GM21619 (cell line): ENCODE measurements at regions not wholly inside any gene's neighbourhood (a gene's known extent, or its start where the extent isn't known, plus 50 kb on each side); places are given as distances from the start of the nearest gene placed in this dataset.
A peak's percentile ranks its signal among the peaks of the same experiment; 100 is the strongest.
"Not testable (repeated sequence)": the region's sequence is repeated elsewhere in the genome, so short reads cannot be mapped to it uniquely, and the experiment has no call there.

Experiments used
- ATAC-seq: cut with Tn5 transposase; IDR thresholded peaks from one replicate; pipeline ENCODE4 v1.9.1; 2021; ENCODE audit not compliant: unreplicated experiment

DNA sequence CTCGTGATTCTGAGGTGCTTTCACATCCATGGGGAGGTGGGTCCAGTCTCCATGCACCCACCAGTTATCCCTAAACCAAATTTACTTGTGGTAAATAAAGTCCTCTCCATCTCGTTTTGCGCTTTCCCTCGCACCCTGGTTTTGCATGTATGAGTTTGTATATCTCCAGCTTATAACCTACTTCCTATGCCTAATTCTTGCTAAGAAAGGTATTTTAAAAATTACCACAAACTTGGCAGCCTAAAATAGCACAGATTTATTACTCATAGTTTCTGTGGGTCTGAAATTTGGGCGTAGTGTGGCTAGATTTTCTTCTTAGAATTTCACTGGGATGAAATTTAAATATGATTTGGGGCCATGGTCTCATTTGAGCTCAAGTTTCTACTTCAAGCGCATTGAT is 511.5 kb downstream of the NYAP2 start:
- ATAC-seq, result no peak

DNA sequence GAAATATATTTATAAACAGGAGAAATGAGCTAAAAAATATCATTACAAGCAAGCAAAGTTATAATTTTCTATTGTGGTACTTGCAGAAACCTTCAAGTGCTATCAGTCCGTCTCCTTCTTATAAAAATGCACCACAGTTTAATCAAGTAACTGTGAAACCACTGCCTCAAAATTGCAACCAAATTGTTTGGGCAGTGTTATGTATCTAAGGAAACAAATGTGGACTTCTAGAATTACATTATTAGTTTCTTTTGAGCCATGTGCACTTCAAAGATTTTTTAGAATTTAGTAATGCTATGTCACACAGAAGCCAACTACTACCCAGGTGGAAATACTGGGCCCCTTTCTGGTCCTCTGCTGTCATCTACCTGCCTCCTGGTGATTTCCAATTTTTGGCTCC is 495.6 kb downstream of the NYAP2 start:
- no peak for ATAC-seq

DNA sequence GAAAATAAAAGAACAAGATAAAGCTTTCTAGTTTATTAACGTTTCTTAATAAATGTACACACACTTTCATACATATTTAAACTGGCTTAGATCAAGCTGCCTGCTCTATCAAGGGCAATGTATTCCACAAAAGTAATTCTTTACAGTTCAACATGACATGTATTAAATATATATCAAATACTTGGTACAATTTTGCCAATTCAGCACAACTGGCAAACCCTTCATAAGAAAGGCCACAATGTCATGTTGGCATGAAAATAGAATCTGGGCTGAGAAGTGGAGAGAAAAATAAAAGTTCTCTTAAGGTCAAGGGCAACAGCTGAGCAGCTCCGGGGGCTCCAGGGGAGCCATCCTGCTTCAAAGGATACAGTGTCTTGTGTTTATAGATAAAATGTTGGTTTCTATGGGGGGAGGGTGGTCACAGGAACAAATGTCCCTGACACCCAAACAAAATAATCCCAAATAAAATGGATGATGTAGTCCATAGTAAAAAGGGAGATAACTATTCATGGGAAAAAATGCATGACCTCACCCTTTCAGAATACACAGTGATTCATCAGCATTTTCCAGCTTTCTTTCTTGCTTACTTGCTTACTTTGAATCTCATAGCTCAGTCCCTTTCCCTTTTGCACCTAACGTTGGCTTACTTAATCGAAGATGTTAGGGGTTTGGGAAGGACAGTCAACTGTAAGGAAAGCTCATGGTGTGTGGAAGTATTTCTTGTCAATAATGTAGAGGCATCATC is 494.9 kb downstream of the NYAP2 start:
- no peak for ATAC-seq

DNA sequence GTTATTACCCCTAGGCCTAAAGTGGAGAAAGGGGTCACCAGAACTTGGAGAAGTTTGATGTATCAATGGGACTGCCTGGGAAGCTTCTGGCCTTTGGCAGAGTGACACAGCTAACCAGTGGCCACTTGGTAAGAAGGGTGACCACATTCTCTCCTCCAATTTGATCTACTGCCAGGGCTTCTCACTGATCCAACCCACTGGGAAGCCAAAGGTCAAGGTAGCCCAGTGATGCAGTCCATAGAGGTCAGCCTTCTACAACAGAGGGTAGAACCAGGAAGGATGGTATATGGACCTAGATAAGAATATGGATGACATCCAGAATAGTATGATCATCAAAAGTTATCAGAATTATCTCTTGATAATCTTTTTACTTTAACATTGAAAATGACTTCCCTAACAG is 493.6 kb downstream of the NYAP2 start:
- no peak for ATAC-seq

DNA sequence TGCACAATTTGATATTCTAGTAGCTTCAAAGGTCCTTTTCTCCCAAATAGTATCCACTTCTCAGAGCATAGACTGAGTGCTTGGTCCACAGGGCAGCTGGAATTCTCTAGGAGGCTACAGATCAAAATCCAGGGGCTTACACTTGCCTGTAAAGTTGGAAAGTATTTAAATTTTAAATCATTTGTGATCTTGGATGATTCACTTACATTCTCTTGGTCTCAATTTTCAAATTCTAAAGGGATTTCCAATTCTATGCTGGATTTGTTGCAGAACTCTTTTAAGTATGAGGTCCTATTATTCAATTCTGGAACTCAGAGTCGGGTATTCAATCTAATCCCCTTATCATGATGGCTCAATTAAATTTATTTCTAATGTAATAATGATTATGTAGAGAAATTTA is 492.3 kb downstream of the NYAP2 start:
- no peak for ATAC-seq

DNA sequence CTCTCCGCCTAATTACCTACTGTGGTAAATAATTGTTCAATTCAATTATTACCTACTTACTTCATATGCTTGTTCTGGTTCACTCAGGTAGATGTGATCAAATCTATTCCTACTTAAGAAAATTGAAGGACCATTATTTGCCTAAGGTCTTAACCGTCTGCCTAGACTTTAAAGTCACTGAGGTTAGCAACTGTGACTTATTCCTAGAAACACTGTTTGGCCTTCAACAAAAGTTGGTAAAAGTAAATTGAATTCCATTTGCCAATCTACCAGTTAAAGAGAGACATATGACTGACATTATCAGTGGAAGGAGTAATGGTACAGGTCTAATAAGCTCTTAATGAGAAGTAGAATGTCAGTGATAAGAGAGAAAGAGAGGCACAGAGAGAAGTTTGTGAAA is 491.5 kb downstream of the NYAP2 start:
- ATAC-seq, result no peak

DNA sequence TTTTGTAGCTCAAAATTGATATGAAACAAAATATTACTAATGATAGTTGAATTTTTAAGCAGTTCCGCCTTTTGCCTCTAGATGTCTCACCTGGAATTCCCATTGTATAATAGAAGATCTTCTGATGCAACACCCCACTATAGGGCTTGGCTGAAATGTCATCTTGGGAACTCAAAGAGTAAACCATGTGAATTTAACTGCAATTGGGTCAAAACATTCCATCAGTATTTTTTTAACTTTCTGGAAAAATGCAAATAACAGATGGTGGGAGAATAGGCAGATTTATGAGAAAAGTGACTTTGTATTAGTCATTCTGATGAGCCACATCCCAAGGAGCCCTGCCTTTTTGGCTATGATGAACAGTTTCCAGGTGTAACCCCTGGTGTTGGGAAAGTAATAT is 489.9 kb downstream of the NYAP2 start:
- peak; percentile 82 for ATAC-seq

DNA sequence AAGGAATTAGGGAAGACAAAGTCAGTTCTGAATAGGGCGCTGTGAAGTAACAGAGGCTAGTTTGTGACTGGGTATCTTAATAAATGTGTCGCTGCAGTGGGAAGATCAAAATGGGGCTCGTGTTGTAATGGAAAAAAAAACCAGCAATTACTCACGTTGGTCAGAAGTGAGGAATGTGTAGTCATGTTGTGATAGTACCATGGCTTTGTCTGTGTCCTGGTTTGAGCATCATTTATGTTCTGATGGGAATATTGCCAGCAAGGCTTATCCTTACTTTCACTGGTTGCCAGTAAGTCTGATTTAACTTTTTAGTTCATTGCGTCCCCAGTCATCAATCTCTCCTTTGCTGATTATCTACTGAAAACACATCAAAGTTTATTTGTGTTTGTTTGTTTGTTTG is 467.6 kb downstream of the NYAP2 start:
- ATAC-seq, result no peak

DNA sequence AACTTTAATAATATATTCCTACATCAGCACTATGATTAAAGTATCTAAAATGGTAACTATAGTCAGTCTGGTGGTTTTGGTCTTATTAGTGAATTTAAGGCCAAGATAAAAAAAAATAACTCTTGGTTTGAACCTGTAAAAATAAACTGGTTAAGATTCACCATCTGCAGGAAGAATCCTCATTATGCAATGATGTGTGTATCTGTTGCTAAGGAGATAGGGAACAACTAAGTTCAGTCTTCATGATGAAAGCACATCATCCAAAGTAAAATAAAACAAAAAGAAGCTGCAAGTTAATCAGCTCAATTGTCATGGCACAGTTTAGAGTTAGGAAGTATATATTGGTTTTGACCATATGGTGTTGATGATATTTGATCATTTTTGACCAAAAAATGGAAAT is 466.0 kb downstream of the NYAP2 start:
- no peak for ATAC-seq

DNA sequence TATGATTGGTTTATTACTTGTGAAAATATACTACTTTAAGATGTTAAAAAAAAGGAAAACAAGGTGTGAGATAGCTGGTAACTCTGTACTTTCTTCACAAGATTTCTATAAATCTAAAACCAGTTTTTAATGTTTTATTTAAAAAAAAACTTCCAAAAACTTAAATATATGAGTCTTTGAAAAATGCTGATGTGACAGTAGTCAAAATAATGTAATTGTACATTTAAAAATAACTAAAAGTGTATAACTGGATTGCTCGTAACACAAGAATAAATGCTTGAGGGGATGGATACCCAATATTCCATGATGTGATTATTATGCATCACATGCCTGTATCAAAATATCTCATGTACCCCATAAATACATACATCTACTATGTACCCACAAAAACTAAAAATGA is 464.9 kb downstream of the NYAP2 start:
- ATAC-seq, result no peak

DNA sequence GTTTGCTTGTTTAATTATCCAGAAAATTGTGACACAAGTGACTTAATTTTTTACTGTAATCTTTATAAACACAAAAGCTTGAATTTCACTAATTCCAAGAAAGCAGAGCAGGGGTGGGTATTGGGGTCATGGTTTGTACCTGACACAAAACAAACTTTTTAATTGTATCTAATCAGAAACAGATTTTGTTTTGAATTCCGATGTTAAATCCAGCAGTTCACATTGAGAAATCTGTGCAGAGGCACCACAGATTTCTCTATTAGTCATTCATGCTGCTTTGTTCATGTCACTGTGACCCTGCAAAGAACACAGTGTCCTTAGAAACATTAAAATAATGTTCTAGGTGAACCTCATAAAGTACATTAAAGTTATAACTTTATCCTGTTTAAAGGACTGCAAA is 443.4 kb downstream of the NYAP2 start:
- ATAC-seq, result no peak

DNA sequence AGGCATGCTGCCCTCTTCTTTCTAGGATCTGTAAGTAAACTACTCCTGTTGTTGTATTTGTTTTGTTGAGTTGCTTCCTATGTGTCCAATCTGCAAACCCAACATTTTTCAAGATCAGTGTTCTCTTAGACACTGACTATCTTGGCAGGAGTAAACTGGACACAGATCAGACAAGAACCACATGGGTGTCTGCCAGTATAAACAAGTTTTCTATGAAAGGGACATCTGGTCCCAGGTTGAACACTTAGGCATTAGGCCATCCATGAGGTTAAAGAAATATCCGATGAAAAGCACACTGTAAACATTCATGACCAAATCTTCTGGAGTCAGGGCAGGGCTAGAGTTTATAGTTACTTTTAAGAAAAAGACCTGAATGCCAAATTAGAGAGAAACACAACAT is 441.8 kb downstream of the NYAP2 start:
- ATAC-seq, result no peak

DNA sequence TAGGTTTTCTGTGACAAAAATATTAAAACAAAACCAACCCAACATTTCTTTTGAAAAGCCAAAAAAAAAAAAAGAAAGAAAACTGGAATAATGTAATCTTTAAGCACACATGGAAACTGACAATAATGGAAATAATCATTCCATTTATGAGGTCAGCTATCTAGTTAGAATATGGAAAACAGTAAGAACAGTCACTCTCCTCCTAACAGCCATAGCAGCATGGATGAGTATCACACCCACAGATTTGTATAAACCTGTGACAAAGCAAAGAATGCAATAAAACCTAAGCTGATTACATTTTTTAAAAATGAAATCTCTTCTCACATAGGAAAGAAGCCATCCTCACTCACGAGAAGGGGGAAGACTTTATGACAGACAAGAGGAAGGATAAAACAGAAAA is 437.8 kb downstream of the NYAP2 start:
- no peak for ATAC-seq

DNA sequence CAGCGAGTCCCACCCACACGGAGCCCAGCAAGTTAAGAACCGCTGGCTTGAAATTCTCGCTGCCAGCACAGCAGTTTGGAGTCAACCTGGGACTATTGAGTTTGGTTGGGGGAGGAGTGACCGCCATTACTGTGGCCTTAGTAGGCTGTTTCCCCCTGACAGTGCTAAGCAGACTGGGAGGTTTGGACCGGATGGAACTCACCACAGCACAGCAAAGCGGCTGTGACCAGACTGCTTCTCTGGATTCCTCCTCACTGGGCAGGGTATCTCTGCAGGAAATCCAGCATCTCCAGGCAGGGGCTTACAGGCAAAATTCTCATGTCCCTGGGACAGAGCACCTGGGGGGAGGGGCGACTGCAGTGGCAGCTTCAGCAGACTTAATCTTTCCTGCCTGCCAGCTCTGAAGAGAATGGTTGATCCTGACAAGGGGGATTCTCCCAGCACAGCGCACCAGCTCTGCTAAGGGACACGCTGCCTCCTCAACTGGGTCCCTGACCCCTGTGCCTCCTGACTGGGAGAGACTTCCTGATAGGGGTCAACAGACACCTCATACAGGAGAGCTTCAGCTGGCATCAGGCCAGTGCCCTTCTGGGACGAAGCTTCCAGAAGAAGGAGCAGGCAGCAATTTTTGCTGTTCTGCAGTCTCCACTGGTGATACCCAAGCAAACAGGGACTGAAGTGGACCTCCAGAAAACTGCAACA is 425.4 kb downstream of the NYAP2 start:
- no peak for ATAC-seq

DNA sequence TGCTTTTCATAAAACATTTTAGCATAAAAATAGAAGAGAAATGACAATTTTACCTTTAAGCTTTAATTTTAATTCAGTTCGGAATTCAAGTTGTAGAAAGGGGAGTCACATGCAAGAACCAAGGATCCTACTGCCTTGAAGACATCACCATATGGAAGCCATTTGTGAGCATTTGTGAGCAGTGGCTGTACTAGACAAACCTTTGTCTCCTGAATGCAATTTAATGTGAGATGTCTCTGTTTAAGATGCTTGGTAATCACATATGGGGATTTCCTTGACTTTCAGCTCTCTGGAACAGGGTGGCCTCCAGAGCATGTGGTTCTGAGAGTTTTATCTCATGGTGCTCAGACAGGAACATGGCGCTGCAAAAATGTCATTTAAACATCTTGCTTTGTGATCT is 421.8 kb downstream of the NYAP2 start:
- no peak for ATAC-seq

DNA sequence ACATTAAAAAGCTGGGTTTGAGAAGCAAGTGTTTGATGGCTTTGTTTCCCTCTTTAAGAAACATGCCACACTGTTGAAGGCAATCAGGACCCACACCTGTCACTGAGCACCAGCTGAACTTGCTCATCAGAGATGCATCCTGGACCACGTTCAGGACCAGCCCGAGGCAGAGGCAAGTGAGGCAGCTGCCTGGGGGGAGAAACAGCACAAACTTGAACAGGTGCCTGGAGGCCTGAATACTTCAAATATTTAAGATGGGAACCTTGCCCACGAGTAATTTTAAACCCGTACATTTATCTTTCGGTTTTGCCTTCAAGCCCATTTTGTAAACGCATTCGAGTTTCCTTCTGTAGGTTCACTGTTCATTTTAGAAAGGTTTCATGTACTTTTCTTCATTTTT is 421.3 kb downstream of the NYAP2 start:
- ATAC-seq, result no peak

DNA sequence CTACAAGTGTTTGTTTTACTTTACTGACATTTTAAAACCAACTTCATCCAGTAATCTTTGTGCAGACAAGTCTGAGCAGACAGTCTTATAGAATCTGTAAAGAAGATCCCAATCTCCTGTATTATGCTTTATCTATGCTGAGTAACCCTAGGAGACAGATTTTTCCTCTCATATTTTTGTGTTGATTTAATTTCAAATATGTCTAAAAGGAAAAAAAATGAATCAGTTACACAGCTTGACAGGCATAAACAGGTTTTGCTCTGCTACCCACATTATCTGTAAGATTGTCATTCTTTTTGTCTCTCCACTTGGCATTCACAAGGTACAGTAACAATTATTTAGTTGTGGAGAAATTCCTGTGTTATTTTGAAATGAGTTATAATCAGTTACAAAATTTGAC is 415.0 kb downstream of the NYAP2 start:
- no peak for ATAC-seq

DNA sequence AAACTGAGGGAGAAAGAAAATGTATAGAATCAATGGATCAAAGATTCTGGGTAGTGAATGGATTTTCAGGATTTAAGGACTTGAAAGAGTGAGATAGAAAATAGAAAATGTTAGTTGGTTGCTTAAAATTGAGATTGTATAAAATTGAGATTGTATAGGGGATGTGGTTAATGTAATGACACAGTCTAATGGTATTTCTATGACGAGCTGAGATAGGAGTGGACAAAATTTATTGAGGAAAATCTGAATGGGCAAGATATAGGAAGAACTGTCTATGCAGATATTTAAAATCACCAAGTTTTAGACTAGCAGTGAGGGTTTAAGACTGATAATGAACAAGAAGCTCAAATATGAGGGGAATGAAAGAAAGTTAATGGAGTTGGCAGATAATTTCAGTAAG is 406.6 kb downstream of the NYAP2 start:
- no peak for ATAC-seq

DNA sequence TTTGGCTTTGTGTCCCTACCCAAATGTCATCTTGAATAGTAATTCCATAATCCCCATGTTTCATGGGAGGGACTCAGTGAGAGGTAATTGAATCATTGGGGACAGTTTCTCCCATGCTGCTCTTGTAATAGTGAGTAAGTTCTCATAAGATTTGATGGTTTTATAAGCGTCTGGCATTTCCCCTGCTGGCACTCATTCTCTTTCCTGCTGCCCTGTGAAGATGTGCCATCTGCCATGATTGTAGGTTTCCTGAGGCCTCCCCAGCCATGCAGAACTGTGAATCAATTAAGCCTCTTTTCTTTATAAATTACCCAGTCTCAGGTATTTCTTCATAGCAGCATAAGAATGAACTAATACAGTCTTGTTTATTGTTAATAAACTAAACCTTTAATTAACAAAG is 402.6 kb downstream of the NYAP2 start:
- not testable (repeated sequence) for ATAC-seq

DNA sequence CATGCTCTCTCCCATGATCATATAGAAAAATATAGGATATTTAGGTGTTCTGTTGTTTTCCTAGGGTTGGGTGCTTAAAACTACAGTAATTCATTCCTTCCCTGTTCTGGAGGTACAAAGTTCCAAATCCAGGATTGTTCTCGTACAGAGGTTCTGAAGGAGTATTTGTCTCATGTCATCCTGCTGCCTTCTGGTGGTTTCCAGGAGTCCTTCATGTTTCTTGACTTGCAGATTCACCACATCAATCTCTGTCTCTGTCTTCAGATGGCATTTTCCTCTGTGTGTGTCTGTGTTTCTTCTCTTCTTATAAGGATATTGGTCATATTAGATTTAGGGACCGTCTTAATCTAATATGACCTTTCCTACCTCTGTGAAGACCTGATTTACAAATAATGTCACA is 397.9 kb downstream of the NYAP2 start:
- ATAC-seq, result no peak

DNA sequence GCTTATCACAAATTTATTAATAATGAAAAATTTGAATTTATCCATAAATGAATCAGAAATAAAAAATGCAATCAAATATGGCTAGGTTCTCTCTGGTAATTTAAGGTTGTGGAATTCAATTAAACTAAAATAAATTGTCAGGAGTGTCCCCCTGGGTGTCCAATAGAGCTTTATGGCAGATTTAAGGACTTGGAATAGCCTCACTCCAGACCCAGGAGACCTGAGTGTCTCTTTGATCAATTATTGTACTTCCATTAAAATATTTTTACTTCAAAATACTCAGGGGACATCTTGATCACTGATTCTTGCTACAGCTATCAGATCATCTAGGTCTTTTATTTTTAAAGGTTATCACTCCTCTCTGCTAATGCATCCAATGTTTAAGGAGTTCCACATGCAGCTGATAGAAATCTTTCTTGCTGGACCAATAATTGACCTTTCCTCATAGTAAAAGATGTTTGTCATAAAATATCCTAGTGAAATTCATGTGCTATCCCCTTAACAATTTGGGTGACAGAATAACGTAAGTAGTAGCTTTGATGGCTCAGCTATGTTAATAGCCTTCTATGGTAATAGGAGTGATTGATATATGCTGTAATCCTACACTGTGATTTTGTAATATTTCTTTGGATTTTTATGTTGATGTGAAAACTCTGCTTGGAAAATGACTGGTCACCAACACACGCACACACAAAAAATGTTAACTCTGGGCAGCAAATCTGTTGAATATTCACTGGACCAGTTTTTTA is 395.3 kb downstream of the NYAP2 start:
- no peak for ATAC-seq
